ENCODE measurements at regions not wholly inside any gene's neighbourhood (a gene's known extent, or its start where the extent isn't known, plus 50 kb on each side); places are given as distances from the start of the nearest gene placed in this dataset.

- TF ChIP-seq ETS1 (IDR thresholded peaks at IDR 0.05) (no peak), EZH2 (IDR thresholded peaks at IDR 0.05; ENCODE audit: low read depth, unreplicated experiment) (no peak)
These were observed 571.7 kb upstream of the GOT2 start (continued) for GRCh38 chr16:59305850-59306249.

- Histone ChIP-seq H3K79me2 (replicated peaks; ENCODE audit: insufficient read depth) (no peaks in the 10 kb centered on the region), H3F3A (replicated peaks; ENCODE audit: low read depth) (no peaks in the 10 kb centered on the region), H3K27ac (ENCODE audit: low read depth) (no peak overlapping the region), H3K36me3 (ENCODE audit: insufficient read depth) (no peaks in the 10 kb centered on the region), H3K27me3 (ENCODE audit: insufficient read depth) (no peaks in the 10 kb centered on the region), H4K20me1 (replicated peaks; ENCODE audit: insufficient read depth) (no peaks in the 10 kb centered on the region), H2AFZ (no peak overlapping the region), H3K9me2 (ENCODE audit: insufficient read depth) (no peaks in the 10 kb centered on the region; the same call in 1 of the 2 replicates), H3K4me3 (no peak overlapping the region), H3K4me2 (no peak overlapping the region), H3K4me1 (ENCODE audit: insufficient read depth) (no peaks in the 10 kb centered on the region)
- no peaks in the 10 kb centered on the region for H3K36me3 Mint-ChIP-seq (ENCODE audit: low read depth)
- ATAC-seq, result peak; percentile 69
- peaks cover 20% of the 10 kb centered on the region for H3K4me1 Mint-ChIP-seq
- H3K27ac Mint-ChIP-seq, result no peak overlapping the region
- H3K9me3 Mint-ChIP-seq, result no peaks in the 10 kb centered on the region
- DNase-seq (ENCODE audit: low spot score), result peak; percentile 5
- no peaks in the 10 kb centered on the region for H3K27me3 Mint-ChIP-seq (ENCODE audit: insufficient read depth, low read depth, poor library complexity)
- H3K4me3 Mint-ChIP-seq, result no peak overlapping the region
- no peak for TF ChIP-seq STAT1 (IDR thresholded peaks at IDR 0.05; ENCODE audit: unreplicated experiment)
- no peak for TF ChIP-seq ZNF114 (CRISPR knock-in tag; IDR thresholded peaks at IDR 0.05)
- TF ChIP-seq EZH2 (IDR thresholded peaks at IDR 0.05; ENCODE audit: low read depth, unreplicated experiment), result no peak
- TF ChIP-seq EZH2phosphoT487 (IDR thresholded peaks at IDR 0.05; ENCODE audit: unreplicated experiment), result no peak
- no peak for TF ChIP-seq NANOG (IDR thresholded peaks at IDR 0.05; ENCODE audit: borderline replicate concordance)
- TF ChIP-seq REST (IDR thresholded peaks at IDR 0.05; ENCODE audit: unreplicated experiment), result no peak
- no peak for TF ChIP-seq ZNF331 (CRISPR knock-in tag; IDR thresholded peaks at IDR 0.05; ENCODE audit: low read depth)
- TF ChIP-seq POLR2AphosphoS5 (IDR thresholded peaks at IDR 0.05; ENCODE audit: low read depth), result no peak
- no peak for TF ChIP-seq ZNF462 (CRISPR knock-in tag; IDR thresholded peaks at IDR 0.05)
- no peak for TF ChIP-seq CREB1 (CRISPR knock-in tag; IDR thresholded peaks at IDR 0.05; ENCODE audit: low read depth)
- no peak for TF ChIP-seq CTCF (conservative IDR thresholded peaks at IDR 0.05; ENCODE audit: low read depth in 2 of 2)
- no peak for TF ChIP-seq ETS1 (IDR thresholded peaks at IDR 0.05)
These were observed 562.8 kb upstream of the GOT2 start for GRCh38 chr16:59296888-59297287.
